Ishikawa (cell line): ENCODE measurements at regions not wholly inside any gene's neighbourhood (a gene's known extent, or its start where the extent isn't known, plus 50 kb on each side); places are given as distances from the start of the nearest gene placed in this dataset.

ENCODE experiments used
- CEBPB ChIP-seq: IDR thresholded peaks from 2 replicates; pipeline ENCODE4 v1.6.1; 2012
- CREB1 ChIP-seq: IDR thresholded peaks from 2 replicates; pipeline ENCODE4 v1.6.1; 2012; ENCODE audit warnings: low read depth
- EGR1 ChIP-seq: IDR thresholded peaks from 2 replicates; pipeline ENCODE4 v1.6.1; 2012
- EP300 ChIP-seq: IDR thresholded peaks from 2 replicates; pipeline ENCODE4 v1.6.1; 2012; ENCODE audit warnings: borderline replicate concordance
- FOXM1 ChIP-seq: IDR thresholded peaks from 2 replicates; pipeline ENCODE4 v1.6.1; 2012; ENCODE audit warnings: low read depth, borderline replicate concordance
- NFIC ChIP-seq: IDR thresholded peaks from 2 replicates; pipeline ENCODE4 v1.6.1; 2012
- RAD21 ChIP-seq: IDR thresholded peaks from 2 replicates; pipeline ENCODE4 v1.6.1; 2012; ENCODE audit warnings: low read depth
- TAF1 ChIP-seq: IDR thresholded peaks from 2 replicates; pipeline ENCODE4 v1.6.1; 2012; ENCODE audit warnings: low read depth, mild to moderate bottlenecking
- YY1 ChIP-seq: IDR thresholded peaks from 2 replicates; pipeline ENCODE4 v1.6.1; 2012; ENCODE audit warnings: low read depth
- ZBTB7A ChIP-seq: IDR thresholded peaks from 2 replicates; pipeline ENCODE4 v1.6.1; 2012; ENCODE audit warnings: low read depth
- TF ChIP-seq, protein P1 (sequence below): IDR thresholded peaks from 2 replicates; pipeline ENCODE4 v1.6.1; 2012
- TF ChIP-seq, protein P2 (sequence below): IDR thresholded peaks from 2 replicates; pipeline ENCODE4 v1.6.1; 2012; ENCODE audit warnings: low read depth, mild to moderate bottlenecking

DNA sequence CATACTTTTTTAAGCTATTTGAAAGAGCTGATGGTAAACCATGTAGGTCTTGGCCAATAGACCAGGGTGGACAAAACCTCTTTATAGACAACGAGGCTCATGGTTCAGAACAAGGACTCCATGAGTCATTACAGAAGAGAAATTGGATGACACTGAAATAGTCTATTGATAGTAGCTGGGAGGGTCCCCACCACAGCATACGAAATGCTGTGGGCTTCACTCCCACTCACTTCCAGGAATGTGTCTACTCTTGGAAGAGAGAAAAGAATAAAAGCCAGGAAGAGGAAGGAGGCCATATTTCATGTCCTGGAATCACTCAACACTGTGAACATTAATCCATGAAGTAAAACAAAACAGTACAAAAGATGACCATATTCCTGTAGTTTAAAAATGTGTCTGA, 82.3 kb upstream of the MXRA5 start:
- TF ChIP-seq, protein P1, sequence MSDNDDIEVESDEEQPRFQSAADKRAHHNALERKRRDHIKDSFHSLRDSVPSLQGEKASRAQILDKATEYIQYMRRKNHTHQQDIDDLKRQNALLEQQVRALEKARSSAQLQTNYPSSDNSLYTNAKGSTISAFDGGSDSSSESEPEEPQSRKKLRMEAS, result no peak
- TF ChIP-seq EP300 (no peak), CEBPB (no peak), TAF1 (no peak), EGR1 (no peak), YY1 (no peak), ZBTB7A (no peak), CREB1 (no peak), RAD21 (no peak), NFIC (no peak), FOXM1 (no peak)
- TF ChIP-seq, protein P2, sequence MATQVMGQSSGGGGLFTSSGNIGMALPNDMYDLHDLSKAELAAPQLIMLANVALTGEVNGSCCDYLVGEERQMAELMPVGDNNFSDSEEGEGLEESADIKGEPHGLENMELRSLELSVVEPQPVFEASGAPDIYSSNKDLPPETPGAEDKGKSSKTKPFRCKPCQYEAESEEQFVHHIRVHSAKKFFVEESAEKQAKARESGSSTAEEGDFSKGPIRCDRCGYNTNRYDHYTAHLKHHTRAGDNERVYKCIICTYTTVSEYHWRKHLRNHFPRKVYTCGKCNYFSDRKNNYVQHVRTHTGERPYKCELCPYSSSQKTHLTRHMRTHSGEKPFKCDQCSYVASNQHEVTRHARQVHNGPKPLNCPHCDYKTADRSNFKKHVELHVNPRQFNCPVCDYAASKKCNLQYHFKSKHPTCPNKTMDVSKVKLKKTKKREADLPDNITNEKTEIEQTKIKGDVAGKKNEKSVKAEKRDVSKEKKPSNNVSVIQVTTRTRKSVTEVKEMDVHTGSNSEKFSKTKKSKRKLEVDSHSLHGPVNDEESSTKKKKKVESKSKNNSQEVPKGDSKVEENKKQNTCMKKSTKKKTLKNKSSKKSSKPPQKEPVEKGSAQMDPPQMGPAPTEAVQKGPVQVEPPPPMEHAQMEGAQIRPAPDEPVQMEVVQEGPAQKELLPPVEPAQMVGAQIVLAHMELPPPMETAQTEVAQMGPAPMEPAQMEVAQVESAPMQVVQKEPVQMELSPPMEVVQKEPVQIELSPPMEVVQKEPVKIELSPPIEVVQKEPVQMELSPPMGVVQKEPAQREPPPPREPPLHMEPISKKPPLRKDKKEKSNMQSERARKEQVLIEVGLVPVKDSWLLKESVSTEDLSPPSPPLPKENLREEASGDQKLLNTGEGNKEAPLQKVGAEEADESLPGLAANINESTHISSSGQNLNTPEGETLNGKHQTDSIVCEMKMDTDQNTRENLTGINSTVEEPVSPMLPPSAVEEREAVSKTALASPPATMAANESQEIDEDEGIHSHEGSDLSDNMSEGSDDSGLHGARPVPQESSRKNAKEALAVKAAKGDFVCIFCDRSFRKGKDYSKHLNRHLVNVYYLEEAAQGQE, result no peak
